H7 (cell line): ENCODE measurements at regions not wholly inside any gene's neighbourhood (a gene's known extent, or its start where the extent isn't known, plus 50 kb on each side); places are given as distances from the start of the nearest gene placed in this dataset.
A peak's percentile ranks its signal among the peaks of the same experiment; 100 is the strongest.

Experiments used
- DNase-seq: peaks from one replicate; pipeline ENCODE4 v3.0.0; 2012
- H3K27me3 ChIP-seq: 2 replicates; pipeline ENCODE4 v1.6.0; 2011; ENCODE audit warnings: mild to moderate bottlenecking, low read length; ENCODE audit not compliant: control insufficient read depth, insufficient read depth
- H3K36me3 ChIP-seq: replicated peaks from 2 replicates; pipeline ENCODE4 v1.5.1; 2011; ENCODE audit warnings: low read length; ENCODE audit not compliant: control insufficient read depth, insufficient read depth
- H3K4me3 ChIP-seq: 2 replicates; pipeline ENCODE4 v1.5.1; 2011; ENCODE audit warnings: low read depth, mild to moderate bottlenecking, control low read depth, low read length, moderate library complexity; ENCODE audit not compliant: insufficient read depth

DNA sequence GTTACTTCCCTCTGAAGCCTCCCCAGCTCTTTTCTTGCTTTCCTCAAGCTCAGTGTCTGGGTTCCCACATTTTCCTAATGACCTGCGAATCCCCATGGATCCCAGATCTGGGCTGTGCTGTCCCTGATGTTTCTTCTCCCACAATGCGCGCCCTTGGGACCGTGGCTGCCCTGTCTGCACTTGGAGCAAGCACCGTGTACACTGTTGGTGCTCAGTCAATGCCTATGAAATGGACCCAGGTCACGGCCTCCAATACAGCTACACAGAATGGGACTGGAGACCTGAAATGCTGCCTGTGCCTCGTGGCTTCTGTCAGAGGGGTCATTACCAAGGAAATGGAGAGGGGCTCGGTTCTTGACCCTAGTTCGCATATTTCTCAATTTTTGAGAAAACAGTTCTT lies 160.1 kb upstream of the SOX1 start:
- H3K4me3 ChIP-seq, result no peak overlapping the region
- H3K36me3 ChIP-seq, result no peaks in the 10 kb centered on the region
- DNase-seq, result no peak
- no peaks in the 10 kb centered on the region for H3K27me3 ChIP-seq

DNA sequence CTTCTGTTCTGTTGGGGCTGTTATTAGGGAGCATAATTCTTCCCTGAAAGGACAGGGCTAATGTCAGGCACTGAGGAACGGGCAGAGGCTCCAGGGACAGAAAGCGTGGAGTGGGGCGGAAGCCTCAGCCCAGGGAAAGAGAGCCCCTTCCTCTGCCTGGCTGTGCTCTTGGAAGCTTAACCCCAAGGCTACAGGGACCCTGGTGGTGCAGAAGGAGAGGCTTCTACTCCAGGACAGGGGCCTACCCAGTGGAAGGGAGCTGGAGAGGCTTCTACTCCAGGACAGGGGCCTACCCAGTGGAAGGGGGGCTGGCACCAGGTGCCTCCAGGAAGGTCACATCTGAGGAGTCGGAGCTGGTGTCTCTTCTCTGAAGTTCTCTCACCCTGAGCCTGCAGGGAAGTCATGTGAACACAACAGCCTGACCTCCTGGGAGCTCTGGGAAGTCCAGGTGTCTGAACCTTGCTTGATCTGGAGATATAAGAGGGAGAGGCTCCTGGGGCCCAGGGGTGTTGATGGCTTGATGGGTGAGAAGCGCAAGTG lies 159.5 kb upstream of the SOX1 start:
- DNase-seq, result no peak
- Histone ChIP-seq H3K36me3 (no peaks in the 10 kb centered on the region), H3K4me3 (no peak overlapping the region)

DNA sequence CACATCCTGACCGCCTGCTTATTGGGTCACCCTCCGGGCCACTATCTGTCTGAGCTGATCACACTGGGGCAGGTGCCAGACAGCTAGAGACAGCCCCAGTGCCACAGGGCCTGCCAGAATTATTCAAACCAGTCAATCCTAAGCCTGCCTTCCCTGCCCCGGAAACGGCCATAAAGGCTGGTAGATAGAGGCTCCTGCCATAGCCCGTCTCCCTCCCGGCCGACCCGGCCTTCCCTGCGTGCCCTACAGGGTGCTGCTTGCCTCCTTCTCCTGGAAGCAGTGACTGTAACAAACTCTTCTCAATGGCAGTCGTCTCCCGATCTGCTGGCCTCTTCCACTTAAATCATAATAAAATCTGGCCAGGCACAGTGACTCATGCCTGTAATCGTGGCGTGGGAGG lies 158.6 kb upstream of the SOX1 start:
- Histone ChIP-seq H3K4me3 (no peak overlapping the region), H3K27me3 (no peaks in the 10 kb centered on the region), H3K36me3 (no peaks in the 10 kb centered on the region)
- peak; percentile 19 for DNase-seq

More for the DNA sequence above, 159.5 kb upstream of the SOX1 start:
- H3K27me3 ChIP-seq, result no peaks in the 10 kb centered on the region

DNA sequence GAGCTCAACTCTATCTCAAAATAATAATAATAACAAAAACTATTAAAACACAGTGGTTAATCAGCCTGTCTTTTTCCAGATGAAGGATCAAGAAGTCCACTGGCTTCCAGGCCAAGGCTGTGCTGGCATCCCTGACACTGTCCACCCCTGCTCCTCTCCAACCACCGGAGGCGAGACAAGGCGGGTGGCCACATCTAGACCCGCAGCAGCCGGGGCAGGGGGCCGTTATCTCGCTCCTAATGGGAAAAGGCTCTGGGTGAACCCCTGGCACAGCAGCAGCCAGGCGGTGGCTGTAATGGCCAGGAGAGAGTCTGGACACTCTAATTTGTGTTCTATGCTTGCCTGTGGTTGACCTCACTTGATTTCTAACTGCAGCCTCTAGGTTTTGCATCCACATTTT lies 158.0 kb upstream of the SOX1 start:
- DNase-seq, result no peak
- H3K36me3 ChIP-seq, result no peaks in the 10 kb centered on the region
- no peaks in the 10 kb centered on the region for H3K27me3 ChIP-seq
- H3K4me3 ChIP-seq, result no peak overlapping the region

DNA sequence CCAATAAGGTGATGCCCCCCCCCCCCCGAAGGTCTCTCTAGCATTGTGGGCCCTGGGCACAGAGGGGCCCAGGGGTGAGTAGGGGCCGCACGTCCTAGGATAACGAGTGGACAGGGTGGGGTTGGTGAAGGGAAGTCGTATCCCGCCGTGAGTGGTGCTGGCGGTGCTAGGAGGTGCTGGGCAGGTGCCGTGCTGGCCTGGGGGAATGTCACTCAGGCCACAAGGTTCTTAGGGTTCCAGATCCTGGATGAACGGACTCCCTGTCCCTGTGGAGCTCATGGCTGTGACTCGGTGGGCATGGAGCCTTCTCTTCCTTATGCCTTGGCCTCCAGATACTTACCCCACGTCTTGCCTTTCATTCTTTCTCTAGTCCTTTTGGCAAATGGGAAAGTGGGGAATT lies 157.4 kb upstream of the SOX1 start:
- H3K4me3 ChIP-seq, result no peak overlapping the region
- DNase-seq, result no peak
- no peaks in the 10 kb centered on the region for H3K27me3 ChIP-seq
- no peaks in the 10 kb centered on the region for H3K36me3 ChIP-seq

DNA sequence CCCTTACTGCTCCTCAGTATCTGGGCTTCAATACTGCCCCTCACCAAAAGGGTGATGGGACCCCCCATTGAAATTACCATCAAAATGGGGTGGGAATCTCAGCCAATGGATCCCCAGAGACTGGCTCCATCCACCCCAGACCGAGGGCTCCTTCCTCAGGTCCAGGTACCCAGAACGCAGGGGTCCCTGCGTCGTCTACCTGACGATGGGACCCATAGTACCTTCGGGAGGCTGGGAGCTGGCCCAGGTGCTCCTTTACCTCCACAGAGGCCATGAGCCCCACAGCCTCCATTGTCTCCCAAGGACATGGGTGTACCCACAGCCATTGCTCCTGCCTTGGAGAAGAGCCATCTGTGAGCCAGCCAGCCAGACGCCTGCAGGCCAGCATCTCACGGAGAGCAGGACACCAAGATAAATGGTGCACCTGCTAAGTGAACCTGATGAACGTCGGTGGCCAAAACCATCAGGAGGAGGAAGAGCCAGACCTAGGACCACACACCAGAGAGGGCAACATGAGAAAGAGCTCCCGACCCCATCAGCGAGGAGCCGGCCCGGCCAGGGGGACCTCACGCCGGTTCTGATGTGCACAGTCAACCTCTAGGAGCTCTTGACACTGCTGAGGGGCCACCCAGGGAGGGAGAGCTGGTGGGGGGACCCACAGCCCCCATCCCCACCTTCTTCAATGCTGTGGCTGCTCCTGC lies 156.8 kb upstream of the SOX1 start:
- no peak overlapping the region for H3K4me3 ChIP-seq
- no peaks in the 10 kb centered on the region for H3K27me3 ChIP-seq
- peak; percentile 27 for DNase-seq
- H3K36me3 ChIP-seq, result no peaks in the 10 kb centered on the region

DNA sequence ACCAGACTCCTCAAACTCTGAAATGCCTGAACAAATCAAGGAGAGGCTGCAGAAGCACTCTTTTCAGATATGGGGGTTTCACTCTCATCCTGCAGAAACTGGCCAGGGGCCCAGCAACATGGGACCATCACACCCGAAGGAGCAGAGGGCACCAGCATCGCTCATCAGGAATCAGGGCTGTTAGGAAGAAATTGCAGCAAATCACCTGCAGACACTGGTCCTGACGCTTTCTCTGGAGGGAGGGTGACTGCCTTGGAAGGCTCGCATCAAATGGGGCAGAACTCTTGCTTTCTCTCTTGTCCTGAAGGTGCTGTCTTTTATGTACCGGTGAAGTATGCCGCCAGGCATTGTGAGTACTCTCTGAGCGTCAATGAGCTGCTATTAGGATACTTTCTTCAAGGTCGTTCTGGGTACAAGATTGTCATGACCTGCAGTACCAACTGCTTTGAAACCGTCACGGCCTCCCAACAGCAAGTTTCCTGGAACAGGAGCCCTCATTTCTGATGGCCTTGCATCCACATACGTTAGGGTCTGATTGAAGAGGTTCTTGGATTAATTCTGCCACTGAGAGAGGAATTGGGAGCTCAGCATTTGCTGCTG lies 155.7 kb upstream of the SOX1 start:
- DNase-seq, result peak; percentile 37
- Histone ChIP-seq H3K4me3 (no peak overlapping the region), H3K36me3 (no peaks in the 10 kb centered on the region), H3K27me3 (no peaks in the 10 kb centered on the region)

DNA sequence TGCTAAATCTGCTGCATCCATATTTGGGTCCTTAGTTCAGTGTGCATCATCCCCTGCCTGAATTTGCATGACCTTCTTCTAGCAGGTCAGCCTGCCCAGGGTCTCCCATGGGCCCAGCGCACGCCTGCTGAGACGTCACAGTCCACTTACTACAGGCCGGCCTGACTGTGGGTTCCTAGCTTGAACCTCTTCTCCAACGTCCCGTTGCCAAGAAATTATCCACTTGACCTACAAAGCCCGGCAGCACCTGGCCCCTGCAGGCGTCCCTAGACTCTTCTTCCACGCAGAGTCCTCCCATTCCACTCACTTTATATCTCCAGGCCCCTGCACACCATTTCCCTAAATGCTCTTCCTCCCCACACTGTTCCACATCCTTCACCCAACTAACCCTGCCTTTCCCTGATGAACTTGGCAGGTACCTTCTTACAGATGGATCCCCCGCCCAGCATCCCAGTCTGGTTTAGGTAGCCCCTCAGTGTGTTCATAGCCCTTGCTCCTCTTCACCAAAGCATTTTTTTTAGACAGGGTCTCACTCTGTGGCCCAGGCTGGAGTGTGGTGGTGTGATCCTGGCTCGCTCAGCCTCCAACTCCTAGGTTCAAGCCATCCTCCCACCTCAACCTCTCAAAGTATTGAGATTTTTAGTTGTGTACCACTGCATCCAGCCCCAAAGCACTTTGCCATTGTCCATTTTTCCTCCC lies 155.0 kb upstream of the SOX1 start:
- DNase-seq, result peak; percentile 16
- H3K27me3 ChIP-seq, result no peaks in the 10 kb centered on the region
- no peaks in the 10 kb centered on the region for H3K36me3 ChIP-seq
- no peak overlapping the region for H3K4me3 ChIP-seq

DNA sequence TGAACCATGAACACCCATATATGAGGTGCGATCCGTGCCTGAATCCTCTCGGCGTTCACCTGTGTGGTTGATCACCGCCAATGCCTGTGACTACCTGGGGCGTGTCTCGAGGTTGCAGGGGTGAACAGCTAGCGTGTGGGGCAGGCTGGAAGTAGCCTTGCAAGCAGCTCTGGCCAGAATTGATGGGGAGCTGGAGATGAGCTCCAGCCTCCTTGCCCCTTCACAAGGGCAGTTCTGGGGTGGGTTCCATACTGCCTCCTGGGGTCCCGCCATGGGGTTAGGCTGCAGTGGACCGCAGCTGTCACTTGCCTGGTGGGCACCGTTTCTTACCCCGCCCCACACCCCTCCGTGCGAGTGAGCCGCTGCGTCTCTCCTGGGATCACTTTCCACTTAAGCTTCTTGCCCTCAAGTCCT lies 154.5 kb upstream of the SOX1 start:
- no peaks in the 10 kb centered on the region for H3K36me3 ChIP-seq
- no peak overlapping the region for H3K4me3 ChIP-seq
- H3K27me3 ChIP-seq, result no peaks in the 10 kb centered on the region
- DNase-seq, result peak; percentile 35

GRCh38 chr13:111912991-111913760 lies 153.8 kb upstream of the SOX1 start:
- no peak overlapping the region for H3K4me3 ChIP-seq
- H3K27me3 ChIP-seq, result no peaks in the 10 kb centered on the region
- peak; percentile 53 for DNase-seq
- H3K36me3 ChIP-seq, result no peaks in the 10 kb centered on the region

- DNase-seq, result no peak
These were observed 153.2 kb upstream of the SOX1 start for GRCh38 chr13:111913761-111914140.

GRCh38 chr13:111914241-111915103 lies 152.5 kb upstream of the SOX1 start:
- H3K4me3 ChIP-seq, result no peak overlapping the region
- no peaks in the 10 kb centered on the region for H3K27me3 ChIP-seq
- peak; percentile 25 for DNase-seq
- no peaks in the 10 kb centered on the region for H3K36me3 ChIP-seq

More at GRCh38 chr13:111913761-111914140, 153.2 kb upstream of the SOX1 start:
- Histone ChIP-seq H3K4me3 (no peak overlapping the region), H3K36me3 (no peaks in the 10 kb centered on the region), H3K27me3 (no peaks in the 10 kb centered on the region)

GRCh38 chr13:111915104-111915551 lies 151.8 kb upstream of the SOX1 start:
- peak; percentile 49 for DNase-seq

GRCh38 chr13:111916201-111916600 lies 150.7 kb upstream of the SOX1 start:
- Histone ChIP-seq H3K4me3 (no peak overlapping the region), H3K27me3 (no peaks in the 10 kb centered on the region), H3K36me3 (no peaks in the 10 kb centered on the region)

More at GRCh38 chr13:111915104-111915551, 151.8 kb upstream of the SOX1 start:
- H3K27me3 ChIP-seq, result no peaks in the 10 kb centered on the region
- no peaks in the 10 kb centered on the region for H3K36me3 ChIP-seq
- no peak overlapping the region for H3K4me3 ChIP-seq

More at GRCh38 chr13:111916201-111916600, 150.7 kb upstream of the SOX1 start:
- no peak for DNase-seq
